GM12878 (cell line): ENCODE measurements at regions not wholly inside any gene's neighbourhood (a gene's known extent, or its start where the extent isn't known, plus 50 kb on each side); places are given as distances from the start of the nearest gene placed in this dataset.

Source experiments
- ATAC-seq: fragments of 200-7000 bp; cut with Tn5 transposase; 3 replicates; pipeline ENCODE4 v1.9.1; 2020; ENCODE audit warnings: mild to moderate bottlenecking, moderate library complexity
- BruUV-seq: library from RNA; stranded (reverse); fragments of 400-500 nt; replicated peaks from 2 replicates; lab custom pipeline; 2021; lab: Mats Ljungman, UMichigan
- CTCF ChIA-PET: fragments of 300-600 bp; sonication (Branson Sonifier 250); formaldehyde crosslinking; extraction: SDS; loops from one replicate; lab custom pipeline; 2021; ENCODE audit warnings: inconsistent platforms; lab: Yijun Ruan, JAX
- POLR2A ChIA-PET: fragments of 350-600 bp; formaldehyde crosslinking; extraction: SDS; loops from one replicate; lab custom pipeline; 2021; ENCODE audit warnings: inconsistent platforms; lab: Charles Lee
- RAD21 ChIA-PET: fragments of 300-600 bp; sonication (Branson Sonifier 250); formaldehyde crosslinking; loops from one replicate; lab custom pipeline; 2023; ENCODE audit warnings: antibody characterized with exemption; ENCODE audit not compliant: unreplicated experiment; lab: Charles Lee
- SMC1A ChIA-PET: fragments of 300-600 bp; sonication (Branson Sonifier 250); formaldehyde crosslinking; loops from one replicate; lab custom pipeline; 2023; ENCODE audit not compliant: unreplicated experiment, uncharacterized antibody; lab: Charles Lee
- DNase-seq: peaks from one replicate; pipeline ENCODE4 v3.0.0-alpha.2; 2011; ENCODE audit warnings: low read depth, low spot score
- FAIRE-seq: peaks from 3 replicates; lab custom pipeline; 2011; peaks lifted over from hg19 to GRCh38; lab: Jason Lieb, UNC
- H2AFZ ChIP-seq: 2 replicates; pipeline ENCODE4 v1.6.0; 2011; ENCODE audit warnings: low read depth, low read length, control low read depth; ENCODE audit not compliant: control insufficient read depth
- H3K27ac ChIP-seq: 2 replicates; pipeline ENCODE4 v1.5.1; 2011; ENCODE audit warnings: control low read depth; ENCODE audit not compliant: control insufficient read depth, insufficient read depth
- H3K27me3 ChIP-seq, 2 experiments: replicated peaks in 1 of 2; 2 replicates each; pipeline versions ENCODE4 v1.6.0 to v1.6.1; 2011; ENCODE audit warnings: low read length in 1 of 2; ENCODE audit not compliant: control insufficient read depth in 2 of 2, insufficient read depth in 2 of 2
- H3K36me3 ChIP-seq, 2 experiments: 2 replicates each; pipeline ENCODE4 v1.5.1; 2011; ENCODE audit warnings: low read length in 1 of 2; ENCODE audit not compliant: control insufficient read depth in 2 of 2, insufficient read depth in 2 of 2
- H3K4me1 ChIP-seq: 2 replicates; pipeline ENCODE4 v1.6.1; 2011; ENCODE audit warnings: mild to moderate bottlenecking, low read length, moderate library complexity, mixed read lengths; ENCODE audit not compliant: control insufficient read depth, insufficient read depth
- H3K4me2 ChIP-seq: 2 replicates; pipeline ENCODE4 v1.6.0; 2011; ENCODE audit warnings: control low read depth; ENCODE audit not compliant: control insufficient read depth, insufficient read depth
- H3K4me3 ChIP-seq: fragments of 200-600 bp; sonication (generic); 2 replicates; pipeline ENCODE4 v1.5.1; 2016
- H3K79me2 ChIP-seq: 2 replicates; pipeline ENCODE4 v1.6.0; 2011; ENCODE audit warnings: low read length; ENCODE audit not compliant: control insufficient read depth, insufficient read depth
- H3K9ac ChIP-seq: 2 replicates; pipeline ENCODE4 v1.8.0; 2011; ENCODE audit warnings: low read length, control low read depth, mixed read lengths; ENCODE audit not compliant: control insufficient read depth, insufficient read depth
- H3K9me3 ChIP-seq: replicated peaks from 3 replicates; pipeline ENCODE4 v1.5.1; 2011; ENCODE audit warnings: mild to moderate bottlenecking, low read length; ENCODE audit not compliant: control insufficient read depth, insufficient read depth
- H4K20me1 ChIP-seq: 2 replicates; pipeline ENCODE4 v1.6.0; 2011; ENCODE audit not compliant: control insufficient read depth, insufficient read depth
- BACH1 ChIP-seq: fragments of 450-650 bp; IDR thresholded peaks from 2 replicates; pipeline ENCODE4 v1.6.1; 2017; ENCODE audit warnings: mild to moderate bottlenecking, borderline replicate concordance
- TCF7 ChIP-seq: IDR thresholded peaks from 2 replicates; pipeline ENCODE4 v1.6.1; 2014; ENCODE audit warnings: antibody characterized with exemption, borderline replicate concordance
- ZNF622 ChIP-seq: fragments of 450-650 bp; IDR thresholded peaks from 2 replicates; pipeline ENCODE4 v1.6.1; 2017; ENCODE audit warnings: mild to moderate bottlenecking, inconsistent platforms
- WGBS: methylation state at CpG from one replicate; pipeline ENCODE4 v1.1.6; 2016; ENCODE audit warnings: low lambda C conversion rate; ENCODE audit not compliant: insufficient replicate concordance, insufficient coverage; ENCODE audit errors: missing lambda C conversion rate; 5-methylcytosine and 5-hydroxymethylcytosine counted together
- in situ Hi-C: fragments of 300-500 bp; cut with MboI; formaldehyde crosslinking; loops from 9 replicates; pipeline ENCODE4 v1.14.3; 2018; ENCODE audit warnings: mixed read lengths
- intact Hi-C: fragments of 100-400 bp; cut with micrococcal nuclease; formaldehyde crosslinking; loops from one replicate; pipeline ENCODE4 v1.14.2; 2022; ENCODE audit not compliant: unreplicated experiment

DNA sequence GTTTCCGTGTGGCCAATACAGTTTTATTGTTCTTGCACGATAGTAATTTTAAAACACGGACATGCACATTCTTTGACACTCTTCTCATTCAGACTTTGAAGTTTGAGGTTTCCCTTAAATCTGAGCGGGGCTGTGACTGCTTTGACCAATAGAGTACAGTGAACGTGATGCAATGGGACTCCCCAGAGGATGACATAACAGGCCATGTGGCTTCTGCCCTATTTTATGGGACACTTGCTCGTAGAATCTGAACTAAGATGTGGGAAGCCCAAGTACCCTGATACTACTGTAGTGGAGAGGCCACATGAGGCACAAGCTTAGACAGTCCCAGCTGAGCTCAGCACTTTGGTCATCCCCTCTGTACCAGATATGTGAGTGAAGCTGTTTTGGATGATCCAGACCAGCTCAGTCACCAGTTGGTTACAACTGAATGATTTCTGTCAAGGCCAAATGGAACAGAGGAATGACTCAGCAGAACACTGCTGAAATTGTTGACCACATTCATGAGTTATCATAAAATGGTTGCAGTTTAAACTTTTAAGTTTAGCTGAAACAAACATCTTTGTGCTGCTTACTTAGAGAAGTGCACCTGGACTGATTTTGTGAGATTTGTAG, 279.4 kb downstream of the RFPL4B start:
- H3K79me2 ChIP-seq = no peaks in the 10 kb centered on the region
- SMC1A ChIA-PET = interaction anchor here (0.9 kb wide), 1 partner anchor 12 kb away, joined by 3 read pairs; no protein-coding TSS in a partner anchor
- H3K36me3 ChIP-seq = no peaks in the 10 kb centered on the region
- CTCF ChIA-PET = no interaction called here
- no peaks in the 10 kb centered on the region for H3K9me3 ChIP-seq
- RAD21 ChIA-PET = no interaction called here
- TF ChIP-seq BACH1 (peak; percentile 75; the same call in 1 of the 2 replicates), ZNF622 (no peak)
- H3K4me1 ChIP-seq = no peaks in the 10 kb centered on the region
- intact Hi-C loops = no loop called here
- no peak for DNase-seq
- BruUV-seq = no TSS peak
- POLR2A ChIA-PET = no interaction called here
- in situ Hi-C loops = no loop called here
- no peaks in the 10 kb centered on the region for H3K27me3 ChIP-seq
- FAIRE-seq = no peak
- WGBS = 41% methylated on average over 6 of the region's 6 CpGs
- H3K4me2 ChIP-seq = no peak overlapping the region
- no peak overlapping the region for H3K9ac ChIP-seq
- no peak overlapping the region for H2AFZ ChIP-seq
- no peak overlapping the region for H3K4me3 ChIP-seq
- peak; percentile 79 for ATAC-seq
- H4K20me1 ChIP-seq = no peaks in the 10 kb centered on the region
- H3K27ac ChIP-seq = no peak overlapping the region

DNA sequence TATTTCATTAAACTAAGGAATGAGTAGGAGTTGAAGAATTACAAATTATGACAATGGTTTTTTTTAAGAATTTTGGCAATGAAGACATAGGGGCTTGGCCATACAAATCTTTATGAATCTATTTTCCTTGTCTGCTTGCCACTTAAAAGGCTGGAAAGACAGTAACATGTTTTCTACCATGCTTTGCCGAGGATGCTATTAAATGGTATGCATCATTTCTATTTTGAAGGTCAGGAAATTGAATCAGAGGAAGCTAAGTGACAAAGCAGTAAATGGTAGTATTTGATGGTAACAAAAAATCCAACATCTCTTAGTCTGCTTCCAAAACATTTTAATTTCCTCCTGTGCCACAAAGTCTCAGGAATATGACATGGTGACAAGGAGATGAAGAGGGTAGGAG, 287.2 kb downstream of the RFPL4B start:
- FAIRE-seq = no peak
- H3K79me2 ChIP-seq = no peaks in the 10 kb centered on the region
- in situ Hi-C loops (no loop called here), intact Hi-C loops (no loop called here)
- DNase-seq = no peak
- WGBS = 40% methylated on average over 1 of the region's 1 CpG
- RAD21 ChIA-PET = no interaction called here
- no peaks in the 10 kb centered on the region for H3K36me3 ChIP-seq
- ATAC-seq = no peak
- H3K4me3 ChIP-seq = no peak overlapping the region
- H3K27me3 ChIP-seq = no peaks in the 10 kb centered on the region
- H2AFZ ChIP-seq = no peak overlapping the region
- no peaks in the 10 kb centered on the region for H3K9me3 ChIP-seq
- H3K27ac ChIP-seq = no peak overlapping the region
- H3K9ac ChIP-seq = no peak overlapping the region
- SMC1A ChIA-PET = no interaction called here
- no peaks in the 10 kb centered on the region for H4K20me1 ChIP-seq
- no peak overlapping the region for H3K4me2 ChIP-seq
- BruUV-seq = no TSS peak
- CTCF ChIA-PET = no interaction called here
- no peaks in the 10 kb centered on the region for H3K4me1 ChIP-seq
- POLR2A ChIA-PET = no interaction called here
- TF ChIP-seq TCF7 = no peak
